ENCODE measurements at regions not wholly inside any gene's neighbourhood (a gene's known extent, or its start where the extent isn't known, plus 50 kb on each side); places are given as distances from the start of the nearest gene placed in this dataset.

GRCh38 chr6:126440923-126441322, 101.0 kb downstream of the CENPW start:
- TF ChIP-seq CTCF (IDR thresholded peaks at IDR 0.05 in 8 of 11, conservative IDR thresholded peaks at IDR 0.05 in 3 of 11), result no peak
- TF ChIP-seq POLR2AphosphoS5 (IDR thresholded peaks at IDR 0.05), result no peak
- no peak for TF ChIP-seq POLR2A (IDR thresholded peaks at IDR 0.05)

All from spleen (tissue), 7 donors.